ENCODE measurements at regions not wholly inside any gene's neighbourhood (a gene's known extent, or its start where the extent isn't known, plus 50 kb on each side); places are given as distances from the start of the nearest gene placed in this dataset.

DNA sequence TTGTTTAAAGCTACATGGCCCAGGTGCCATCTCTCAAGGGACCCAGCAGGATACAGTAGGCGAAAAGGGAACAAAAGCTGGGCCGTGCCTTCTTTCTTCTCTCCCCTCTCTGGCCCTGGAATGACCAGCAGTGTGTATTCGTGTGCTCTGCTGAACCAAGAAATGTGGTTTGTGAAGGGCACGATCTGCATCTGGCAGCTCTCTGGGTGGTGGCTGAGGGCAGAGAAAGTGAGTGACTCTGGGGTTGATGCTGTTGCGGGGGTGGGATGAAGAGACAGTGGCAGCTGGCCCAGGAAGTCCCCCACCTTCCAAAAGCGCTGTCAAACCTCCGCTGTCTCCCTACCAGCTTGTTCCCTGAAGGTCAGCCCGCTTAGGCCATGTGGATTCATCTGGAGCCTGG lies 88.3 kb downstream of the CLDN34 start:
- Histone ChIP-seq H3K4me1 (ENCODE audit: control insufficient read depth in 3 of 3, insufficient read depth in 3 of 3, low read length in 3 of 3) (peaks cover 14 to 23% (median 16%) of the 10 kb centered on the region in 3 donors), H3K4me3 (ENCODE audit: low read length in 3 of 3) (no peak overlapping the region), H3K9ac (ENCODE audit: low read depth in 1 of 3, low read length in 3 of 3) (no peak overlapping the region), H3K9me3 (ENCODE audit: control insufficient read depth in 3 of 3, low read length in 3 of 3) (peaks cover 0 to 3% (median 0%) of the 10 kb centered on the region in 3 donors), H3K27me3 (ENCODE audit: control insufficient read depth in 3 of 3, insufficient read depth in 3 of 3, low read length in 3 of 3) (no peaks in the 10 kb centered on the region), H3K27ac (ENCODE audit: low read depth, low read length) (no peak overlapping the region), H3K36me3 (ENCODE audit: control insufficient read depth in 3 of 3, insufficient read depth in 3 of 3, low read length in 3 of 3) (no peaks in the 10 kb centered on the region)

DNA sequence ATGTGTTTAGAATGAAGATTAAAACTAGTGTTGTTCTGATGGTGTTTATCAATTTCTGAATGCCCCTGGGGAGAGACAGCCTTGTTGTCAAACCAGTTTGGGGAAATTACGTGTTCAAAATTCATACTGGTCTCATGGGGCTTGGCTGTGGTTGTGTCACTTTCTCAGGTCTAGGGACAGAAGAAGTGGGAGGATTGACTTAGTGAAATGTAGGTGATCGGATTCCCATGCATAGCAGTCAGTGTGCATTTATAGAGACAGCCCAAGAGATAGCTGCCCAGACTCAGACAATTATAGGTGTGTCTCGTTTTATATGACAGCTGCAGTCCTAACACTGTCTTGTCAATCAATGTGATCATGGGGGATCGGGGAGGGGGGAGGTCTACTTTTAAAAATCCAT lies 94.4 kb upstream of the CLCN4 start:
- H3K27me3 ChIP-seq (ENCODE audit: control insufficient read depth in 3 of 3, insufficient read depth in 3 of 3, low read length in 3 of 3), result no peaks in the 10 kb centered on the region
- peaks cover 0 to 9% (median 6%) of the 10 kb centered on the region in 3 donors for H3K4me1 ChIP-seq (ENCODE audit: control insufficient read depth in 3 of 3, insufficient read depth in 3 of 3, low read length in 3 of 3)
- H3K27ac ChIP-seq (ENCODE audit: low read depth, low read length), result peak overlapping the region; percentile 20
- H3K9me3 ChIP-seq (ENCODE audit: control insufficient read depth in 3 of 3, low read length in 3 of 3), result no peaks in the 10 kb centered on the region
- peaks cover 0 to 4% (median 2%) of the 10 kb centered on the region in 3 donors for H3K36me3 ChIP-seq (ENCODE audit: control insufficient read depth in 3 of 3, insufficient read depth in 3 of 3, low read length in 3 of 3)
- no peak overlapping the region for H3K9ac ChIP-seq (ENCODE audit: low read depth in 1 of 3, low read length in 3 of 3)
- H3K4me3 ChIP-seq (ENCODE audit: low read length in 3 of 3), result peak overlapping the region in 1 of 3 donors; percentile 14

DNA sequence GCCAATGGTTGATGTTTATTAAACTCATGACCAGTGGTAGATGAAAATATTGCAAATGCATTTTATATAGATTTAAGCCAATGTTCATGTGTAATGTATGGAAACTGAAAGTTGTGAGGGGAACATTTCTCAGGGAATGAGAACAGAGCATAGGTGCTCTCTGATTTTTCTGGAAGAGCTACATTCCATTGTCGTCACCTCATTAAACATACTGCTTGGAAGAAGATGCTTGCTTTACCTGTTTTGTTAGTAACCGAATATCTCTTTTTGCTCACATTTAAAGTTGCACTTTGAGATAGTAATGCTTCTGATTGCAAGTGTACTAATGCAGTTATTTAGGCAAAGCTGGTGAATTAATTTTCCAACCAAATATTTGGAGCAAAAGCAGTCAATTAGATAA lies 93.8 kb upstream of the CLCN4 start:
- H3K4me3 ChIP-seq (ENCODE audit: low read length in 3 of 3), result no peak overlapping the region
- H3K9me3 ChIP-seq (ENCODE audit: control insufficient read depth in 3 of 3, low read length in 3 of 3), result no peaks in the 10 kb centered on the region
- no peaks in the 10 kb centered on the region for H3K27me3 ChIP-seq (ENCODE audit: control insufficient read depth in 3 of 3, insufficient read depth in 3 of 3, low read length in 3 of 3)
- H3K4me1 ChIP-seq (ENCODE audit: control insufficient read depth in 3 of 3, insufficient read depth in 3 of 3, low read length in 3 of 3), result peaks cover 0 to 9% (median 6%) of the 10 kb centered on the region in 3 donors
- peaks cover 2 to 7% (median 2%) of the 10 kb centered on the region in 3 donors for H3K36me3 ChIP-seq (ENCODE audit: control insufficient read depth in 3 of 3, insufficient read depth in 3 of 3, low read length in 3 of 3)
- H3K27ac ChIP-seq (ENCODE audit: low read depth, low read length), result no peak overlapping the region
- no peak overlapping the region for H3K9ac ChIP-seq (ENCODE audit: low read depth in 1 of 3, low read length in 3 of 3)

DNA sequence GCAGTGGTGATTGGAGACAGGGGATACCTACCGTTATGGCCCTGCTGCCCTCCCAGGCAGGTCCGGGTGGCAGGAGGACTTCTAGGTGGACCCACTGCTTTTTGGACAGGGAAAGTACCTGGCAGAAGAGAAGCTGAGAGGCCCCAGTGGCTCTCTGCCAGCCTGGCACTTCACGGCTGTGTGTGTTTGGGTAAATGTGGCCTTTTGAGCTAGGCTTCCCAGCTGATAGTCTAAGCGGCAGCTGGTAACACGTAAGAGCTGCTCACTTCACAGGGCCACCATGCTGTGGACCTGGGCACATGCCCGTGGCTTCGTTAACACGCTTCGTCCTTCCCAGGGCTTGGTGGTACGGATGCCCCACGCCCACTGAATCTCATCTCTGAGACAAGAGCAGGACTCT lies 92.0 kb upstream of the CLCN4 start:
- H3K27ac ChIP-seq (ENCODE audit: low read depth, low read length), result no peak overlapping the region
- H3K4me1 ChIP-seq (ENCODE audit: control insufficient read depth in 3 of 3, insufficient read depth in 3 of 3, low read length in 3 of 3), result peaks cover 0 to 9% (median 6%) of the 10 kb centered on the region in 3 donors
- H3K9ac ChIP-seq (ENCODE audit: low read depth in 1 of 3, low read length in 3 of 3), result no peak overlapping the region
- H3K9me3 ChIP-seq (ENCODE audit: control insufficient read depth in 3 of 3, low read length in 3 of 3), result no peaks in the 10 kb centered on the region
- H3K36me3 ChIP-seq (ENCODE audit: control insufficient read depth in 3 of 3, insufficient read depth in 3 of 3, low read length in 3 of 3), result peaks cover 2 to 7% (median 4%) of the 10 kb centered on the region in 3 donors
- H3K27me3 ChIP-seq (ENCODE audit: control insufficient read depth in 3 of 3, insufficient read depth in 3 of 3, low read length in 3 of 3), result no peaks in the 10 kb centered on the region
- H3K4me3 ChIP-seq (ENCODE audit: low read length in 3 of 3), result no peak overlapping the region

DNA sequence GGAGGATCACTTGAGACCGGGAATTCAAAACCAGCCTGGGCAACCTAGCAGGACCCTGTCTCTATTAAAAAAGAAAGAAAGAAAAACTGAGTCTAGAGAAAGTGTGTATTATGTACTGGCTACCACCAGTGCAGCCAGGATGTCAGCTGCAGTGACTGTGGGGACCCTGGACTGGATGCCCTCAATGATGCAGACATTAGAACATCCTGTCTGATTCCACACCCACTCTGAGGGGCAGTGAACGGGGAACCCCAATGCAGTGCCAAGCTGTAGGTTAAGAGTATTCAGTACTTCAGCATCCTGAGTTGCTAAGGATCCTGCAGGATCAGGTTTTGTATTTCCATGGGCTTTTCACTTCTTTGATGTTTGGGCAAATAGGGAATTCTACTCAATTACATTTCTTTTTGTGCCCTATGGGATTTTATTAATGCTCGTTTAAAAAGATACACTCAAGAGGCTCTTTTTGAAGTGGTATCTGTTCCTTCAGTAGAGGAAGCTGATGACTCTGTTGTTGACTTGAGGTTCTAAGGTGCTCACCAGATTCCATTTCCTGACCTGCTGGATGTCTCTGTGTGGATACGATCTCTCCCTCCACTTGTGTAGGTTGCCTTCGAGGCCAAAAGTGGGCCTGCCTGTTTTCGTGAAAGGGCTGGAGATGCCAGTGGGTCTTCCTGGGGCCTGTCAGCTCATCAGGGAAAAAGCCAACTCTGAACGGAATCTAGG lies 85.9 kb upstream of the CLCN4 start:
- H3K27ac ChIP-seq (ENCODE audit: low read depth, low read length), result no peak overlapping the region
- H3K27me3 ChIP-seq (ENCODE audit: control insufficient read depth in 3 of 3, insufficient read depth in 3 of 3, low read length in 3 of 3), result no peaks in the 10 kb centered on the region
- H3K9ac ChIP-seq (ENCODE audit: low read depth in 1 of 3, low read length in 3 of 3), result no peak overlapping the region
- H3K36me3 ChIP-seq (ENCODE audit: control insufficient read depth in 3 of 3, insufficient read depth in 3 of 3, low read length in 3 of 3), result peaks cover 0 to 5% (median 4%) of the 10 kb centered on the region in 3 donors
- H3K4me3 ChIP-seq (ENCODE audit: low read length in 3 of 3), result no peak overlapping the region
- H3K4me1 ChIP-seq (ENCODE audit: control insufficient read depth in 3 of 3, insufficient read depth in 3 of 3, low read length in 3 of 3), result peaks cover 0 to 3% (median 0%) of the 10 kb centered on the region in 3 donors
- no peaks in the 10 kb centered on the region for H3K9me3 ChIP-seq (ENCODE audit: control insufficient read depth in 3 of 3, low read length in 3 of 3)

DNA sequence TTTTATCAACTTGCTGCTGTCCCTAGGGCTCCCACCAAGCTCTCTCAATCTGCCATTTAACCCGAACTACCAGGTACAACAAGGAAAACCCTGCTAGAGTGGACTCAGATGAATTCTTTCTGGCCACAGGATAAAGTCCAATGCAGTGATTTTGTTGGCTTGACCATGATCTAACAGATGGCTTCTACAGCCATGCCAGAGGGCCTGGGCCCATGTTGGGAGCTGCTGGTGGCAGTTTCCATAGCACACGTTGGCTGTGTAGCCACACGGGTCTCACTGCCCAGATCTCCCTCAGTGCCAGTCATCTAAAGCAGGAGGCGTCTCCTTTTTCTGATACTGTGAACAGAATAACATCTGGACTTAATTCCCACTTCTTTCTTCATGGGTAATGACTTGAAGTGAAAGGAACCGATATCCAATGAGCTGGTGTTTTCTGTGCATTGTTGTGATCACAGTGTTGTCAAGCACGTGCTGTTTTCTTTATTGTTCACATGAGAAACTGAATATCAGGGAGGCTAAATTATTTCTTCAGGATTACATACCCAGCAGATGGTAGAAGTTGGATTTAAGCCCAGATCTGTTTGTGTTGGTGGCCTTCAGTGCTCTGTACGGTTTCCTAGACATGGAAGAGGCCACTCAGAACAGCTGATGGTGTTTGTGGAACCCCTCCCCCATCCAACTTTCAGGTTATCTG lies 85.2 kb upstream of the CLCN4 start:
- Histone ChIP-seq H3K27me3 (ENCODE audit: control insufficient read depth in 3 of 3, insufficient read depth in 3 of 3, low read length in 3 of 3) (no peaks in the 10 kb centered on the region), H3K36me3 (ENCODE audit: control insufficient read depth in 3 of 3, insufficient read depth in 3 of 3, low read length in 3 of 3) (peaks cover 0 to 5% (median 4%) of the 10 kb centered on the region in 3 donors), H3K9ac (ENCODE audit: low read depth in 1 of 3, low read length in 3 of 3) (no peak overlapping the region), H3K9me3 (ENCODE audit: control insufficient read depth in 3 of 3, low read length in 3 of 3) (no peaks in the 10 kb centered on the region), H3K4me1 (ENCODE audit: control insufficient read depth in 3 of 3, insufficient read depth in 3 of 3, low read length in 3 of 3) (peaks cover 0 to 3% (median 0%) of the 10 kb centered on the region in 3 donors), H3K4me3 (ENCODE audit: low read length in 3 of 3) (no peak overlapping the region), H3K27ac (ENCODE audit: low read depth, low read length) (no peak overlapping the region)

DNA sequence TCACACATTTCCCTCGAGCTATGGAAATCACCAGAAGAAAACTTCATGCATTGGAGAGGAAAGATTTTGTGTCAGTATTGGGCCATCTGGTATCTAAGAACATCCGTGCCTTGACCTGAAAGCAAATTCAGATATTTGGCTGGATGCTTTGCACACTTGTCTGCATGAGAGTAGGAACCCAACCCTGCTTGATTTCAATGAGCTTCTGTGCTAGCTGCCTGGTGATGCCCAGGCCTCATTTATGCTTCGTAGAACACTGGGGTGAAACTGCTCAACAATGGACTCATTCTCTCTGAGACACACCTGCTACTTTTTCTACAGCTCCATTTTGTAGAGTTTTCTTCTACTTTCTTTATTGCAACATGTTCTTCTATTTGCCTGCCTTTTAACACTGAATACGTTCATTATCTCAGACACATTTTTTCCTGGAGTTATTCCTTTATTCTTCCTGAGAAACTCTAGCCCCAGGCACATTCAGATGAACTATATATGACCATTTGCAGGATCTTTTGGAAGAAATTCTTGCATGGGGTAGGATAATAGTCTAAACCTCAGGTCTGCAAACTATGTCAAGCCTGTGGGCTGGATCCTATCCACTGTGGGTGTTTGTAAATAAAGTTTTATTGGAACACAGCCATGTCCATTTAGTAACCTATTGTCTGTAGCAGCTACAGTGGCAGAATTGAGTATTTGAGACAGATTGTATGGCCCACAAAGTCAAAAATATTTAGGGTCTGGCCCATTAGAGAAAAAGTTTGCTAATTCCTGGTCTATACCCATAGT lies 83.8 kb upstream of the CLCN4 start:
- no peaks in the 10 kb centered on the region for H3K9me3 ChIP-seq (ENCODE audit: control insufficient read depth in 3 of 3, low read length in 3 of 3)
- no peak overlapping the region for H3K4me3 ChIP-seq (ENCODE audit: low read length in 3 of 3)
- H3K27ac ChIP-seq (ENCODE audit: low read depth, low read length), result no peak overlapping the region

DNA sequence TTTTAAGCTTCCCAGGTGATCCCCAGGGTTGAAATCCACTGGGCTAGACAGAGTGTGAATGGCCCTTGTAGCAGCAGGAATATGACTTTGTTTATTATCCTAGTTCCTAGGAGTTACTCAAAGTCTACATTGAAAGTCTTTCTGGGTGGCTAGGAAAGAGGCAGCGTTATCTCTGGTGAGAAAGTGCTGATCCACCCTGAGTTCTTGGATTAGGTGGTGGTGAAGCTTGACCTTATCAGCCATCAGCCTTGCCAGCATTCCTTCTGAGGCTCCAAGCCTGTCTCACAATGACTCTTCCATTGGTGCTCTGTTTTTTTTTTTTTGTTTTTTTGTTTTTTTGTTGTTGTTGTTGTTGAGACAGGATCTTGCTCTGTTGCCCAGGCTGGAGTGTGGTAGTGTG lies 83.1 kb upstream of the CLCN4 start:
- Histone ChIP-seq H3K4me1 (ENCODE audit: control insufficient read depth in 3 of 3, insufficient read depth in 3 of 3, low read length in 3 of 3) (peaks cover 0 to 3% (median 0%) of the 10 kb centered on the region in 3 donors), H3K4me3 (ENCODE audit: low read length in 3 of 3) (no peak overlapping the region), H3K9ac (ENCODE audit: low read depth in 1 of 3, low read length in 3 of 3) (no peak overlapping the region), H3K27ac (ENCODE audit: low read depth, low read length) (no peak overlapping the region), H3K36me3 (ENCODE audit: control insufficient read depth in 3 of 3, insufficient read depth in 3 of 3, low read length in 3 of 3) (no peaks in the 10 kb centered on the region), H3K9me3 (ENCODE audit: control insufficient read depth in 3 of 3, low read length in 3 of 3) (no peaks in the 10 kb centered on the region), H3K27me3 (ENCODE audit: control insufficient read depth in 3 of 3, insufficient read depth in 3 of 3, low read length in 3 of 3) (no peaks in the 10 kb centered on the region)

More for the DNA sequence above, 83.8 kb upstream of the CLCN4 start:
- Histone ChIP-seq H3K9ac (ENCODE audit: low read depth in 1 of 3, low read length in 3 of 3) (no peak overlapping the region), H3K36me3 (ENCODE audit: control insufficient read depth in 3 of 3, insufficient read depth in 3 of 3, low read length in 3 of 3) (peaks cover 0 to 2% (median 0%) of the 10 kb centered on the region in 3 donors), H3K27me3 (ENCODE audit: control insufficient read depth in 3 of 3, insufficient read depth in 3 of 3, low read length in 3 of 3) (no peaks in the 10 kb centered on the region), H3K4me1 (ENCODE audit: control insufficient read depth in 3 of 3, insufficient read depth in 3 of 3, low read length in 3 of 3) (peaks cover 0 to 3% (median 0%) of the 10 kb centered on the region in 3 donors)

DNA sequence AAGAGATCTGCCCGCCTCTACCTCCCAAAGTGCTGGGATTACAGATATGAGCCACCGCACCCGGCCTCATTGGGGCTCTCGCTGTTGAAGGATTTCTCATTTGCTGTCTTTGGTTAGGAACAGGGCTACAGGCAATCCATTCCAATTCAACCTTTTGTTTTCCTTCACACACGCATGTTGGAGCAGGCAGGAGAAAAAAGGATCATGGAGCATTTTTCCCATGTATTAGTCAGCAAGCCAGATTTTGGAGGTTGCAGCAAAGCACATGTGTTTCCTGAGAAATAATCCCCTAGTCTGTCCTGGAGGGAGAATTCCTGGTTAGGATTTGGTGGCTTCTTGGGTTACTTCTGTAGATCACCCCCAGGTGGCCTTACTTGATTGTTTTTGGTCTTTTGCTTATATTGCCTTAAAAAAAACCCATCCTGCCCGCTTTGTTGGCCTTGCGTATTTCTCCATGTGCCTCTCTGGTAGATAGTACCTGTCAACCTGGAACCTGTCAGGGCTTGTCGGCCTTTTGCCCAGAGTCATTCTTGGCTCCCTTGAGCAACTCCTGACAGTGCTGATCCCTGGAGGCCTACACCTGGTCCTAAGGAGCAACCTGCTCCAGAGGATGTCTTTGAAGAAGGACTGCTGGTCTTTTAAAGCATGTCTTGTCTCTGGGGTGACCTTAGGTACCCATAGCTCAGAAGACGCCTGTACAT lies 82.4 kb upstream of the CLCN4 start:
- no peak overlapping the region for H3K27ac ChIP-seq (ENCODE audit: low read depth, low read length)
- H3K4me3 ChIP-seq (ENCODE audit: low read length in 3 of 3), result no peak overlapping the region
- no peaks in the 10 kb centered on the region for H3K9me3 ChIP-seq (ENCODE audit: control insufficient read depth in 3 of 3, low read length in 3 of 3)
- H3K27me3 ChIP-seq (ENCODE audit: control insufficient read depth in 3 of 3, insufficient read depth in 3 of 3, low read length in 3 of 3), result no peaks in the 10 kb centered on the region
- peaks cover 0 to 3% (median 0%) of the 10 kb centered on the region in 3 donors for H3K4me1 ChIP-seq (ENCODE audit: control insufficient read depth in 3 of 3, insufficient read depth in 3 of 3, low read length in 3 of 3)
- no peaks in the 10 kb centered on the region for H3K36me3 ChIP-seq (ENCODE audit: control insufficient read depth in 3 of 3, insufficient read depth in 3 of 3, low read length in 3 of 3)
- no peak overlapping the region for H3K9ac ChIP-seq (ENCODE audit: low read depth in 1 of 3, low read length in 3 of 3)
